Ishikawa (cell line): ENCODE measurements at regions not wholly inside any gene's neighbourhood (a gene's known extent, or its start where the extent isn't known, plus 50 kb on each side); places are given as distances from the start of the nearest gene placed in this dataset.

Source experiments
- CEBPB ChIP-seq: IDR thresholded peaks from 2 replicates; pipeline ENCODE4 v1.6.1; 2012
- CREB1 ChIP-seq: IDR thresholded peaks from 2 replicates; pipeline ENCODE4 v1.6.1; 2012; ENCODE audit warnings: low read depth
- EGR1 ChIP-seq: IDR thresholded peaks from 2 replicates; pipeline ENCODE4 v1.6.1; 2012
- EP300 ChIP-seq: IDR thresholded peaks from 2 replicates; pipeline ENCODE4 v1.6.1; 2012; ENCODE audit warnings: borderline replicate concordance
- FOXM1 ChIP-seq: IDR thresholded peaks from 2 replicates; pipeline ENCODE4 v1.6.1; 2012; ENCODE audit warnings: low read depth, borderline replicate concordance
- NFIC ChIP-seq: IDR thresholded peaks from 2 replicates; pipeline ENCODE4 v1.6.1; 2012
- RAD21 ChIP-seq: IDR thresholded peaks from 2 replicates; pipeline ENCODE4 v1.6.1; 2012; ENCODE audit warnings: low read depth
- TAF1 ChIP-seq: IDR thresholded peaks from 2 replicates; pipeline ENCODE4 v1.6.1; 2012; ENCODE audit warnings: low read depth, mild to moderate bottlenecking
- TCF12 ChIP-seq: IDR thresholded peaks from 2 replicates; pipeline ENCODE4 v1.6.1; 2012; ENCODE audit warnings: low read depth
- TEAD4 ChIP-seq: IDR thresholded peaks from 2 replicates; pipeline ENCODE4 v1.6.1; 2012
- YY1 ChIP-seq: IDR thresholded peaks from 2 replicates; pipeline ENCODE4 v1.6.1; 2012; ENCODE audit warnings: low read depth
- ZBTB7A ChIP-seq: IDR thresholded peaks from 2 replicates; pipeline ENCODE4 v1.6.1; 2012; ENCODE audit warnings: low read depth
- TF ChIP-seq, protein P1 (sequence below): IDR thresholded peaks from 2 replicates; pipeline ENCODE4 v1.6.1; 2012
- TF ChIP-seq, protein P2 (sequence below): IDR thresholded peaks from 2 replicates; pipeline ENCODE4 v1.6.1; 2012; ENCODE audit warnings: low read depth, mild to moderate bottlenecking
- TF ChIP-seq, protein P3 (sequence below): IDR thresholded peaks from 2 replicates; pipeline ENCODE4 v1.6.1; 2012

DNA sequence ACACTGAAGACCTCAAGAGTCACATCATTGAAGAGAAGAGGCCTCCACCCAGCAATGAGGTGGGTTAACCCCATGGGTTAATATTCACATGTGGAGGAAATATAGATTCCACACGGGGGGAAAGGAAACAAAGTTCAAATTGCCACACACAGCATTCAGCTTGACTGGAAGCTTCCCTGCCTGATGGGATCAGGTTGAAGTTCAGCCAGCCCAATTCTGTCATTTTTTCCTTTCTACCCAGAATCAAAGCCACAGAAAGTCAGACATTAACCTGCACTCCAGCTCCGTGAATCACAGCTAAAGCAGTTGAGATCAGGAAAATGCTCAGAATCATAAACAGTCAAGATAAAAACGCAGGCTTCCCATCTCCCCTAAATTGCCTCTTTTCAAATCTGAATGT, 208.7 kb upstream of the OBI1 start:
- no peak for TF ChIP-seq CREB1

DNA sequence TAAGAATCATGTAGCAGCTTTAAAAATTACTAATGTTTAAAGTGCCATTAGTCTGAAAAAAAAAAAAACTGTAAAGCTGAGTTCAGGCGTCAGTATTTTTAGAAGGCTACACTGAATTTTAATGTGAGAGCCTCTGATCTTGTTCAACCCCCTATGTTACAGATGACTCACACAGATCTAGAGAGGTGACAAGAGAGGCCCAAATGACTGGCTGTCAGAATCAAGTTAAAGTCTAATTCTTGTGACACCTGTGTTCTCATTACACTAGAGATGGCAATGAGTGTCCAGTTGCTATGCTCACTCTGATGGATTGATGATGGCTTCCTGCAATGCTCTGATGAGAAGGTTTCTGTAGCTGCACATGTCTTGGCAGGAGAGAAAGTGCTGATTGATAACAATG, 203.5 kb upstream of the OBI1 start:
- TF ChIP-seq YY1: no peak
- no peak for TF ChIP-seq TEAD4
- TF ChIP-seq ZBTB7A: no peak
- TF ChIP-seq EP300: no peak
- TF ChIP-seq, protein P1, sequence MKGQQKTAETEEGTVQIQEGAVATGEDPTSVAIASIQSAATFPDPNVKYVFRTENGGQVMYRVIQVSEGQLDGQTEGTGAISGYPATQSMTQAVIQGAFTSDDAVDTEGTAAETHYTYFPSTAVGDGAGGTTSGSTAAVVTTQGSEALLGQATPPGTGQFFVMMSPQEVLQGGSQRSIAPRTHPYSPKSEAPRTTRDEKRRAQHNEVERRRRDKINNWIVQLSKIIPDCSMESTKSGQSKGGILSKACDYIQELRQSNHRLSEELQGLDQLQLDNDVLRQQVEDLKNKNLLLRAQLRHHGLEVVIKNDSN: no peak
- TF ChIP-seq CEBPB: no peak
- no peak for TF ChIP-seq NFIC
- TF ChIP-seq TAF1: no peak
- TF ChIP-seq CREB1: no peak
- no peak for TF ChIP-seq RAD21
- TF ChIP-seq EGR1: no peak
- TF ChIP-seq TCF12: no peak
- TF ChIP-seq, protein P2, sequence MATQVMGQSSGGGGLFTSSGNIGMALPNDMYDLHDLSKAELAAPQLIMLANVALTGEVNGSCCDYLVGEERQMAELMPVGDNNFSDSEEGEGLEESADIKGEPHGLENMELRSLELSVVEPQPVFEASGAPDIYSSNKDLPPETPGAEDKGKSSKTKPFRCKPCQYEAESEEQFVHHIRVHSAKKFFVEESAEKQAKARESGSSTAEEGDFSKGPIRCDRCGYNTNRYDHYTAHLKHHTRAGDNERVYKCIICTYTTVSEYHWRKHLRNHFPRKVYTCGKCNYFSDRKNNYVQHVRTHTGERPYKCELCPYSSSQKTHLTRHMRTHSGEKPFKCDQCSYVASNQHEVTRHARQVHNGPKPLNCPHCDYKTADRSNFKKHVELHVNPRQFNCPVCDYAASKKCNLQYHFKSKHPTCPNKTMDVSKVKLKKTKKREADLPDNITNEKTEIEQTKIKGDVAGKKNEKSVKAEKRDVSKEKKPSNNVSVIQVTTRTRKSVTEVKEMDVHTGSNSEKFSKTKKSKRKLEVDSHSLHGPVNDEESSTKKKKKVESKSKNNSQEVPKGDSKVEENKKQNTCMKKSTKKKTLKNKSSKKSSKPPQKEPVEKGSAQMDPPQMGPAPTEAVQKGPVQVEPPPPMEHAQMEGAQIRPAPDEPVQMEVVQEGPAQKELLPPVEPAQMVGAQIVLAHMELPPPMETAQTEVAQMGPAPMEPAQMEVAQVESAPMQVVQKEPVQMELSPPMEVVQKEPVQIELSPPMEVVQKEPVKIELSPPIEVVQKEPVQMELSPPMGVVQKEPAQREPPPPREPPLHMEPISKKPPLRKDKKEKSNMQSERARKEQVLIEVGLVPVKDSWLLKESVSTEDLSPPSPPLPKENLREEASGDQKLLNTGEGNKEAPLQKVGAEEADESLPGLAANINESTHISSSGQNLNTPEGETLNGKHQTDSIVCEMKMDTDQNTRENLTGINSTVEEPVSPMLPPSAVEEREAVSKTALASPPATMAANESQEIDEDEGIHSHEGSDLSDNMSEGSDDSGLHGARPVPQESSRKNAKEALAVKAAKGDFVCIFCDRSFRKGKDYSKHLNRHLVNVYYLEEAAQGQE: no peak

DNA sequence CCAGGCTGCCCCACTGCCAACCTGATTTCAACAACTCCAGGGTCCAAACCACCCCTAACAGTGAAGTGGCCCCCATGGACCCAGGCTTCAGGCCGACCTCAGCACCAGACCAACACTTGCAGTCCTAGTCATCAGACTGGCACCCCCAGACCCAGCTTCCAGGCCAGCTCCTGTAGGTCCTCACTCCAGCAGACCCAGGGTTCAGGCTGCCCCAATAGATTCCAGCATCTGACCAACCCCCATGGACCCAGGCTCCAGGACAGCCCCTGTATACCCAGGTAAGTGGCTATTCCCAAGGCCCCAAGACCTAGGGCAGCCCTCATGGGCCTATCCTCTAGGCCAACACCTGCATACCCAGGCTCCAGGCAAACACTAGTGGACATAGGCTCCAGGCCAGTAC, 193.8 kb upstream of the OBI1 start:
- no peak for TF ChIP-seq CEBPB
- TF ChIP-seq ZBTB7A: no peak
- TF ChIP-seq NFIC: no peak
- no peak for TF ChIP-seq YY1
- TF ChIP-seq EGR1: no peak

DNA sequence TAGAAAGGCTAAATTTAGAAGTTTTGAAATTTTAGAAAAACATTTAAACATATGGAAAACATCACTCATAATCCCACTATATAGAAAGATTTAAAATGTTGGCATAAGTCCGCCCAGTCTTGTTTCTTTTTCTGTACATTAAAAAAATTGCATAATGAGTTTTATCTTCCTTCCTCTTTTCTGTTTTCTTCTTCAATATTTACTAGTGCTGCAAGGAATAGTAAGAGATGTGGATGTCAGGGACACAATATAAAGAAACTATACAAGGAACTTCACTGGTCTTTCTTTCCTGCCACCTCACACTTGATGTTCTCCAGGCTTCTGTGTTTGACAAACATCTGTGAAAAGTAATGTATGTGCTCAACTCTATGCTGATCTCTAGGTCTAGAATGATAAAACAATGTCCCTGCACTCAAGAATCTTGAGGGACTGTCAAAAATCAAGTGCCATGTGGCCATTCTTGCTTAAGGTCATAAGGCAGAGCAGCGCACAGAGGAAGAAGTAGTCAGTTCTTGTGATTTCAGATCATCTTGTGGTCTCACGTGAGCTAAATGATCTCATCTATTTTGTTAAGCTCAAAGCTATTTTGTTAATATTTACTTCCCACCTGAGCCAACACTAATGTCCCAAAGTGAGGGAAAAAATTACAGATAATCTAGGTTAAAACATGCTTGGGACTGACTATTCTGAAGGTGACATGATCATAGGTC, 186.9 kb upstream of the OBI1 start:
- TF ChIP-seq, protein P3, sequence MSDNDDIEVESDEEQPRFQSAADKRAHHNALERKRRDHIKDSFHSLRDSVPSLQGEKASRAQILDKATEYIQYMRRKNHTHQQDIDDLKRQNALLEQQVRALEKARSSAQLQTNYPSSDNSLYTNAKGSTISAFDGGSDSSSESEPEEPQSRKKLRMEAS: no peak
- TF ChIP-seq TEAD4 (no peak), CEBPB (no peak), FOXM1 (no peak), YY1 (no peak), CREB1 (no peak), TCF12 (no peak), TAF1 (no peak), NFIC (no peak)
- TF ChIP-seq, protein P2: no peak
- TF ChIP-seq, protein P1: no peak

DNA sequence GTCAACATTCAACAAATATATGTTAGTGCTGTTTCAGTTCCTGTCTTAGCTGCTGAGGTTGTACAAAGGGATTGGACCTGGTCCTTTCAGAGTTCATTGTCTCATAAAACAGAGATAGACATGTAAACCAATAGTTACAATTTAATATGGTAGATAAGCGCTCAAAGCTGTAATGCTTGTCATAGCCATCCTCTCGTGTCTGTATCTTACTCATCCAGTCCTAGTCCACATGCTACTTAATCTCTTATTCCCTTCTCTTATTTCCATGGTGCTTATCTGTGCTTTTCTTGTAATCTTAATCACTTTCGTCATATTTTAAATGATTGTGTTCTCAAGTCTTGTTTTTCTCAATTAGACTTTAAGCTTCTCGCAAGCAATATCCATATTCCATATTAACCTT, 185.2 kb upstream of the OBI1 start:
- no peak for TF ChIP-seq TEAD4
- TF ChIP-seq, protein P1: no peak

DNA sequence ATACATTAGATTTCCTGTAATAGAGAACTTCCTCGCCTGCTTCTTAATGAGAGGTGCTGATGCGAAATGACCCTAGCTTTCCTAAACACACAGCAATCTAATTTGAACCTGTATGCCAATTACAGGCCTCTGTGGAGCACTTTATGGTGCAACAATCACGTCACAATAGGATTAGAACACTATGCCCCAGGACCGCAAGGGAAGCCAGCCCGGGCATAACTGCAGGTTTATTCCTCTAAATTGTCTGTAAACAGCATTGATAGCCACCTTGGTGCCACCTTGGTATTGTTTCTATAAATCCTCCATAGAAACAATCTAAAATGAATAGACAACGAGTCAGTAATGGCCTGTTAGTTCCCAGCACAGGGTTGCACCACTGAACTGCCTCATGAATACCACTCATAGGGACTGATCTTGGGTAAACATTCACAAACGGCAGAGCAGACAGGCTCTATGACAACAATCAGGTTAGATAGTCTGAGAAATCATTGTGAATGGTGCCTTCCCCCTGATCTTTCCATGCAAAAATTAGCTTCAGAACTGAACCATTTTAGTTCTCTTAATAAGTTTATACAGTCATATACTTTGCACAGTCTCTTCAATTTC, 182.5 kb upstream of the OBI1 start:
- TF ChIP-seq TAF1: no peak
- no peak for TF ChIP-seq CEBPB
- no peak for TF ChIP-seq TCF12
- TF ChIP-seq, protein P3: no peak
- TF ChIP-seq FOXM1: no peak
